PC-9 (cell line): ENCODE measurements at regions not wholly inside any gene's neighbourhood (a gene's known extent, or its start where the extent isn't known, plus 50 kb on each side); places are given as distances from the start of the nearest gene placed in this dataset.

ENCODE experiments used
- CTCF ChIP-seq: fragments of 200-600 bp; sonication (generic); conservative IDR thresholded peaks from 2 replicates; pipeline ENCODE4 v1.6.1; 2017; ENCODE audit warnings: mixed run types, antibody characterized with exemption, mild to moderate bottlenecking, moderate library complexity
- EZH2 ChIP-seq: fragments of 200-600 bp; sonication (generic); IDR thresholded peaks from 2 replicates; pipeline ENCODE4 v1.8.0; 2017; ENCODE audit warnings: antibody characterized with exemption, low read depth

- TF ChIP-seq CTCF (no peak), EZH2 (no peak)
These were observed 159.6 kb upstream of the CHST15 start for GRCh38 chr10:124253006-124253405.
